Activated naive CD8-positive, alpha-beta T cell treated with anti-CD3 and anti-CD28 coated beads for 36 hours (primary cell): ENCODE measurements at regions not wholly inside any gene's neighbourhood (a gene's known extent, or its start where the extent isn't known, plus 50 kb on each side); places are given as distances from the start of the nearest gene placed in this dataset.

Experiments
- DNase-seq: peaks from one replicate; pipeline ENCODE4 v3.0.0; 2021
- H3K27ac Mint-ChIP-seq: one replicate; pipeline ENCODE4 v1.8.0; 2022; ENCODE audit warnings: mild to moderate bottlenecking, moderate library complexity, mixed read lengths
- H3K27me3 Mint-ChIP-seq: one replicate; pipeline ENCODE4 v1.8.0; 2022; ENCODE audit warnings: mild to moderate bottlenecking, mixed read lengths
- H3K36me3 Mint-ChIP-seq: one replicate; pipeline ENCODE4 v1.8.0; 2021; ENCODE audit warnings: mild to moderate bottlenecking, mixed read lengths
- H3K4me1 Mint-ChIP-seq: one replicate; pipeline ENCODE4 v1.8.0; 2021; ENCODE audit warnings: mixed read lengths
- H3K4me3 Mint-ChIP-seq: one replicate; pipeline ENCODE4 v1.8.0; 2022; ENCODE audit warnings: mild to moderate bottlenecking, moderate library complexity, mixed read lengths
- H3K9me3 Mint-ChIP-seq: one replicate; pipeline ENCODE4 v1.8.0; 2022; ENCODE audit warnings: mixed read lengths

GRCh38 chr22:34914846-34915245 is 151.1 kb upstream of the ISX start:
- Mint-ChIP-seq H3K4me1 (no peaks in the 10 kb centered on the region), H3K27me3 (peaks cover 12% of the 10 kb centered on the region), H3K9me3 (no peaks in the 10 kb centered on the region), H3K27ac (no peak overlapping the region), H3K36me3 (no peaks in the 10 kb centered on the region), H3K4me3 (no peak overlapping the region)
- DNase-seq: no peak

- no peak overlapping the region for H3K27ac Mint-ChIP-seq
- no peak overlapping the region for H3K4me3 Mint-ChIP-seq
- peaks cover 3% of the 10 kb centered on the region for H3K9me3 Mint-ChIP-seq
- no peak for DNase-seq
- H3K27me3 Mint-ChIP-seq: peaks cover 12% of the 10 kb centered on the region
- H3K4me1 Mint-ChIP-seq: no peaks in the 10 kb centered on the region
- no peaks in the 10 kb centered on the region for H3K36me3 Mint-ChIP-seq
Observed at GRCh38 chr22:34917239-34917638, 148.7 kb upstream of the ISX start.

- Mint-ChIP-seq H3K27me3 (peaks cover 4% of the 10 kb centered on the region), H3K27ac (no peak overlapping the region), H3K36me3 (peaks cover 2% of the 10 kb centered on the region), H3K9me3 (no peaks in the 10 kb centered on the region), H3K4me3 (no peak overlapping the region), H3K4me1 (no peaks in the 10 kb centered on the region)
- DNase-seq: no peak
Observed at GRCh38 chr22:34931026-34931425, 134.9 kb upstream of the ISX start.

GRCh38 chr22:34934261-34934660 is 131.7 kb upstream of the ISX start:
- Mint-ChIP-seq H3K9me3 (no peaks in the 10 kb centered on the region), H3K4me3 (no peak overlapping the region), H3K4me1 (no peaks in the 10 kb centered on the region), H3K36me3 (no peaks in the 10 kb centered on the region), H3K27me3 (no peaks in the 10 kb centered on the region), H3K27ac (no peak overlapping the region)
- no peak for DNase-seq

- H3K27me3 Mint-ChIP-seq: peaks cover 8% of the 10 kb centered on the region
- no peak overlapping the region for H3K4me3 Mint-ChIP-seq
- H3K27ac Mint-ChIP-seq: no peak overlapping the region
- peaks cover 2% of the 10 kb centered on the region for H3K9me3 Mint-ChIP-seq
- no peaks in the 10 kb centered on the region for H3K4me1 Mint-ChIP-seq
- no peak for DNase-seq
- no peaks in the 10 kb centered on the region for H3K36me3 Mint-ChIP-seq
Observed at GRCh38 chr22:34943830-34944229, 122.1 kb upstream of the ISX start.

GRCh38 chr22:34946339-34946985 is 119.5 kb upstream of the ISX start:
- no peaks in the 10 kb centered on the region for H3K9me3 Mint-ChIP-seq

GRCh38 chr22:34950489-34950888 is 115.5 kb upstream of the ISX start:
- Mint-ChIP-seq H3K9me3 (no peaks in the 10 kb centered on the region), H3K27me3 (no peaks in the 10 kb centered on the region), H3K27ac (no peak overlapping the region), H3K4me1 (no peaks in the 10 kb centered on the region), H3K4me3 (no peak overlapping the region), H3K36me3 (no peaks in the 10 kb centered on the region)
- DNase-seq: no peak

More at GRCh38 chr22:34946339-34946985, 119.5 kb upstream of the ISX start:
- H3K4me1 Mint-ChIP-seq: no peaks in the 10 kb centered on the region
- H3K4me3 Mint-ChIP-seq: no peak overlapping the region
- no peak for DNase-seq
- no peak overlapping the region for H3K27ac Mint-ChIP-seq
- H3K36me3 Mint-ChIP-seq: no peaks in the 10 kb centered on the region
- H3K27me3 Mint-ChIP-seq: peaks cover 4% of the 10 kb centered on the region

- Mint-ChIP-seq H3K36me3 (no peaks in the 10 kb centered on the region), H3K9me3 (no peaks in the 10 kb centered on the region), H3K4me1 (no peaks in the 10 kb centered on the region), H3K4me3 (no peak overlapping the region), H3K27ac (no peak overlapping the region), H3K27me3 (no peaks in the 10 kb centered on the region)
- DNase-seq: no peak
Observed at GRCh38 chr22:34951212-34951611, 114.7 kb upstream of the ISX start.

GRCh38 chr22:34960005-34960404 is 106.0 kb upstream of the ISX start:
- Mint-ChIP-seq H3K36me3 (no peaks in the 10 kb centered on the region), H3K4me1 (no peaks in the 10 kb centered on the region), H3K27me3 (peaks cover 3% of the 10 kb centered on the region), H3K9me3 (no peaks in the 10 kb centered on the region), H3K4me3 (no peak overlapping the region), H3K27ac (no peak overlapping the region)
- DNase-seq: no peak

- no peaks in the 10 kb centered on the region for H3K27me3 Mint-ChIP-seq
- H3K36me3 Mint-ChIP-seq: no peaks in the 10 kb centered on the region
- H3K27ac Mint-ChIP-seq: no peak overlapping the region
- no peak for DNase-seq
- H3K9me3 Mint-ChIP-seq: no peaks in the 10 kb centered on the region
- H3K4me1 Mint-ChIP-seq: no peaks in the 10 kb centered on the region
- H3K4me3 Mint-ChIP-seq: no peak overlapping the region
Observed at GRCh38 chr22:34966980-34967565, 98.9 kb upstream of the ISX start.

- no peak overlapping the region for H3K4me3 Mint-ChIP-seq
- H3K9me3 Mint-ChIP-seq: no peaks in the 10 kb centered on the region
- H3K36me3 Mint-ChIP-seq: no peaks in the 10 kb centered on the region
- no peak for DNase-seq
- no peaks in the 10 kb centered on the region for H3K4me1 Mint-ChIP-seq
- H3K27me3 Mint-ChIP-seq: no peaks in the 10 kb centered on the region
- no peak overlapping the region for H3K27ac Mint-ChIP-seq
Observed at GRCh38 chr22:34969001-34969790, 96.8 kb upstream of the ISX start.

GRCh38 chr22:34971456-34971855 is 94.5 kb upstream of the ISX start:
- Mint-ChIP-seq H3K9me3 (peaks cover 3% of the 10 kb centered on the region), H3K27ac (no peak overlapping the region), H3K27me3 (peaks cover 2% of the 10 kb centered on the region), H3K36me3 (no peaks in the 10 kb centered on the region), H3K4me3 (no peak overlapping the region), H3K4me1 (no peaks in the 10 kb centered on the region)
- DNase-seq: no peak

GRCh38 chr22:34972191-34972897 is 93.6 kb upstream of the ISX start:
- Mint-ChIP-seq H3K4me3 (no peak overlapping the region), H3K27ac (no peak overlapping the region), H3K9me3 (peaks cover 3% of the 10 kb centered on the region), H3K4me1 (no peaks in the 10 kb centered on the region), H3K36me3 (no peaks in the 10 kb centered on the region), H3K27me3 (peaks cover 5% of the 10 kb centered on the region)
- DNase-seq: no peak

GRCh38 chr22:34973016-34973415 is 92.9 kb upstream of the ISX start:
- Mint-ChIP-seq H3K9me3 (peaks cover 3% of the 10 kb centered on the region), H3K27ac (no peak overlapping the region), H3K27me3 (peaks cover 5% of the 10 kb centered on the region), H3K36me3 (no peaks in the 10 kb centered on the region), H3K4me3 (no peak overlapping the region), H3K4me1 (no peaks in the 10 kb centered on the region)
- no peak for DNase-seq

- H3K27ac Mint-ChIP-seq: no peak overlapping the region
- H3K9me3 Mint-ChIP-seq: peaks cover 3% of the 10 kb centered on the region
- DNase-seq: no peak
- no peaks in the 10 kb centered on the region for H3K4me1 Mint-ChIP-seq
- no peaks in the 10 kb centered on the region for H3K36me3 Mint-ChIP-seq
- no peak overlapping the region for H3K4me3 Mint-ChIP-seq
- H3K27me3 Mint-ChIP-seq: peaks cover 5% of the 10 kb centered on the region
Observed at GRCh38 chr22:34973926-34974325, 92.0 kb upstream of the ISX start.
